Natural killer cell treated with Interleukin-12 subunit alpha and Interleukin-12 subunit beta and Interleukin-15 and Interleukin-18, amount 100 ng/mL, for 72 hours (primary cell): ENCODE measurements at regions not wholly inside any gene's neighbourhood (a gene's known extent, or its start where the extent isn't known, plus 50 kb on each side); places are given as distances from the start of the nearest gene placed in this dataset.
A peak's percentile ranks its signal among the peaks of the same experiment; 100 is the strongest.
"Not testable (repeated sequence)": the region's sequence is repeated elsewhere in the genome, so short reads cannot be mapped to it uniquely, and the experiment has no call there.

Source experiments
- ATAC-seq, 2 donors: fragments of 150-1000 bp; cut with Tn5 transposase in 1 of 2; sonication (Bioruptor Pico), chemical (Tn5 transposase) in 1 of 2; 2 replicates each; pipeline ENCODE4 v1.10.0; 2021
- DNase-seq: peaks from one replicate; pipeline ENCODE4 v3.0.0; 2022; ENCODE audit warnings: low spot score
- H3K27ac Mint-ChIP-seq, 2 donors: 1 replicate in 1 of 2; 2 replicates in 1 of 2; pipeline ENCODE4 v1.8.0; 2022; ENCODE audit warnings: mixed read lengths in 2 of 2, mild to moderate bottlenecking in 1 of 2, moderate library complexity in 1 of 2
- H3K27me3 Mint-ChIP-seq, 2 donors: 1 replicate in 1 of 2; 2 replicates in 1 of 2; pipeline ENCODE4 v1.8.0; 2022; ENCODE audit warnings: mixed read lengths in 2 of 2
- H3K36me3 Mint-ChIP-seq: one replicate; pipeline ENCODE4 v1.8.0; 2022; ENCODE audit warnings: mixed read lengths
- H3K4me1 Mint-ChIP-seq, 2 donors: 1 replicate in 1 of 2; 2 replicates in 1 of 2; pipeline ENCODE4 v1.8.0; 2022; ENCODE audit warnings: low read depth in 2 of 2, mixed read lengths in 2 of 2, mild to moderate bottlenecking in 1 of 2
- H3K4me3 Mint-ChIP-seq: one replicate; pipeline ENCODE4 v1.8.0; 2022; ENCODE audit warnings: mixed read lengths
- H3K9me3 Mint-ChIP-seq: 2 replicates; pipeline ENCODE4 v1.8.0; 2022; ENCODE audit warnings: mixed read lengths

DNA sequence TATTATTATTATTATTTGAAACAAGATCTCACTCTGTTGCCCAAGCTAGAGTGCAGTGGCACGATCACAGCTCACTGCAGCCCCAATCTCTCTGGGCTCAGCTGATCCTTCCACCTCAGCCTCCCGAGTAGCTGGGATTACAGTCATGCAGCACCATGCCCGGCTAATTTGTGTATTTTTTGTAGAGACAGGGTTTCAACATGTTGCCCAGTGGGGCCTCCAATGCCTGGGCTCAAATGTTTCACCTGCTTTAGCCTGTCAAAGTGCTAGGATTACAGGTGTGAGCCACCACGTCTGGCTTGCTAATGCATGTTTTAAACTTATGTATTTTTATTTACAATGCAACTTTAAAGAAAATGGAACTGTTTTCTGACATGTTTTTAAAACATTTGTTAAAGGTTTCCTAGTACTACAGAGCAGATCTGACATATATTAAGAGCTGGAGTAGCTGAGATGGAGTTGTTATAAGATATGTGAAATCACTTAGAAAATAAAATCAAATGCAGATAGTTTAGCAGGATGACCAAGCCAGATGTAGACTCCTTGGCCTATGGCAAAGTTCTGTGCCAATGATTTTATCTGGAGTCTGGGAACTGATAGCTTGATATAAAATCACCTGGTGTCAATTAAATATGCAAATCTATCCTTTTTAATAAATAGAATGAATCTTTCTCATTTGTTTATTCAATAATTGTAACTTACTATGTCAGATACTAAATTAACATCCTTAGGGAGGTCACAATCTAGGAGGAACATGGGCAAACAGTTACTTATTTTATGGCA lies 310.1 kb upstream of the NAALADL2 start:
- H3K4me3 Mint-ChIP-seq, result no peak overlapping the region
- H3K9me3 Mint-ChIP-seq, result peaks cover 3% of the 10 kb centered on the region
- no peaks in the 10 kb centered on the region for H3K27me3 Mint-ChIP-seq

DNA sequence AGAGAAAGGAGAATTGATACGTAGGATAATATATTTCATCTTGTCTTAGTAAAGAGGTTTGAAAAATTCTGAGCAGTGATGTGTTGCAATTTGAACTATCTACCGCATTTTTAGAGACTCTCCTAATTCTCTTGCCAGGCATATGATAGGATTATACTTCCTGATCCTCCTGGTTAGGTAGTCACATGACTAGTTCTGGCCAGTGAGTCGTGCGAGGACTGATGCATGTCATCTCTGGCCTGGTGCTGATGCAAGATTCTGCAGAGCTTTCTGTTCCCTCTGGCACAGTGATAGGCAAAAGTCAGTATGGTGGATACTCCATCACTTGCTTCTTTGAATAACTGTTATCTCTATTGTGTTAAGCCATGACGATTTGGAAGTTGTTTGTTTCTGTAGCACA lies 277.6 kb upstream of the NAALADL2 start:
- Mint-ChIP-seq H3K9me3 (peaks cover 4% of the 10 kb centered on the region), H3K36me3 (no peaks in the 10 kb centered on the region), H3K27ac (no peak overlapping the region), H3K4me1 (no peaks in the 10 kb centered on the region), H3K4me3 (no peak overlapping the region), H3K27me3 (no peaks in the 10 kb centered on the region)
- no peak for DNase-seq
- ATAC-seq, result no peak

More for the DNA sequence above, 310.1 kb upstream of the NAALADL2 start:
- Mint-ChIP-seq H3K27ac (no peak overlapping the region), H3K4me1 (no peaks in the 10 kb centered on the region), H3K36me3 (no peaks in the 10 kb centered on the region)
- DNase-seq, result no peak
- no peak for ATAC-seq

DNA sequence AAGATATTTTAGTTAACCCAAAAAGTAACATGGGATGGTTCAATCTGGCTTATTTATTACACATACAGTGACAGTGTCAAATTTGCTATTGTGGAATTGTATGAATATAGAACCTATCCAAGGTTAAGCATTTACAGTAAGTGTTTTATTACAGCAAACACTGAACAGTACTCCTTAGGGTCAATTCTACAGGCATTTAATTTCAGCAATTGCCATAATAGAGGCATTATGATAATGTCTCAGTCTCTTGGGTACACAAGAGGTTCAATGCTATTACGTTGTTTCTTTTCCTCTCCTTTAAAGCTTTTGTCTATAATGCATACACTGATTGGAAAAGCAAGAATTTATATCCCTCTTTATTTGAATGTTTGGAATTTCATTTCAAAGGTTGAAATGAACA lies 275.7 kb upstream of the NAALADL2 start:
- ATAC-seq (no peak), DNase-seq (no peak)
- Mint-ChIP-seq H3K9me3 (peaks cover 8% of the 10 kb centered on the region), H3K36me3 (no peaks in the 10 kb centered on the region), H3K27me3 (no peaks in the 10 kb centered on the region), H3K4me1 (no peaks in the 10 kb centered on the region), H3K4me3 (no peak overlapping the region), H3K27ac (no peak overlapping the region)

DNA sequence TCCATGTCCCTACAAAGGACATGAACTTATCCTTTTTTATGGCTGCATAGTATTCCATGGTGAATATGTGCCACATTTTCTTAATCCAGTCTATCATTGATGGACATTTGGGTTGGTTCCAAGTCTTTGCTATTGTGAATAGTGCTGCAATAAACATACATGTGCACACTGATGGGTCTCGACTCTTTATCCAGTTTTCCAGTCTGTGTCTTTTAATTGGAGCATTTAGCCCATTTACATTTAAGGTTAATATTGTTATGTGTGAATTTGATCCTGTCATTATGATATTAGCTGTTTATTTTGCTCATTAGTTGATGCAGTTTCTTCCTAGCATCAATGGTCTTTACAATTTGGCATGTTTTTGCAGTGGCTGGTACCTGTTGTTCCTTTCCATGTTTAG lies 272.0 kb upstream of the NAALADL2 start:
- H3K4me3 Mint-ChIP-seq, H3K9me3 Mint-ChIP-seq, ATAC-seq, H3K27me3 Mint-ChIP-seq, H3K36me3 Mint-ChIP-seq, H3K27ac Mint-ChIP-seq, DNase-seq, H3K4me1 Mint-ChIP-seq: not testable (repeated sequence)

DNA sequence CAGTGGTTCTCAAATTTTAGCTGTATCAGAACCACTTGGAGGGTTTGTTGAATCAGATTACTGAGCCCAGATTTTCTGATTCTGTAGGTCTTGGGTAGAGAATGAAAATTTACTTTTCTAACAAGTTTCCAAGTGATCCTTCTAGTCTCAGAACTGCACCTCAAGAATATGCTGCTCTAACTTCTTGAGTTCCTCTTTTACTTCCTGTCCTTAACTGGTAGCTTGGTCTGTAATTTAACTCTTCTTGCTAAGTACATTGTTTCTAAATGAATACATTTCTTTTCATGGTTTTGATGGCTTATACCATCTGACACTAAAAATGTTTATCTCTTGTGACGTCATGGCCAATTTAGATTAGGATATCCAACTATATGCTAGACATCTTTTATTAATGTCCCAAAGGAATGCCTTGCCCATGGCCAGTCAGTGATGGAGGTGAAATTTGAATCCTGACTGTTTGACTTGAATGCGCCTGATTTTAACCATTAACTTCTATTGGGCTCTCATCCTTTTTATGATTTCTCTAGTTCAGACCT lies 262.6 kb upstream of the NAALADL2 start:
- no peaks in the 10 kb centered on the region for H3K36me3 Mint-ChIP-seq
- no peak overlapping the region for H3K4me3 Mint-ChIP-seq
- H3K9me3 Mint-ChIP-seq, result peaks cover 10% of the 10 kb centered on the region
- DNase-seq, result no peak
- no peaks in the 10 kb centered on the region for H3K27me3 Mint-ChIP-seq
- H3K4me1 Mint-ChIP-seq, result no peaks in the 10 kb centered on the region
- ATAC-seq, result no peak
- H3K27ac Mint-ChIP-seq, result no peak overlapping the region

DNA sequence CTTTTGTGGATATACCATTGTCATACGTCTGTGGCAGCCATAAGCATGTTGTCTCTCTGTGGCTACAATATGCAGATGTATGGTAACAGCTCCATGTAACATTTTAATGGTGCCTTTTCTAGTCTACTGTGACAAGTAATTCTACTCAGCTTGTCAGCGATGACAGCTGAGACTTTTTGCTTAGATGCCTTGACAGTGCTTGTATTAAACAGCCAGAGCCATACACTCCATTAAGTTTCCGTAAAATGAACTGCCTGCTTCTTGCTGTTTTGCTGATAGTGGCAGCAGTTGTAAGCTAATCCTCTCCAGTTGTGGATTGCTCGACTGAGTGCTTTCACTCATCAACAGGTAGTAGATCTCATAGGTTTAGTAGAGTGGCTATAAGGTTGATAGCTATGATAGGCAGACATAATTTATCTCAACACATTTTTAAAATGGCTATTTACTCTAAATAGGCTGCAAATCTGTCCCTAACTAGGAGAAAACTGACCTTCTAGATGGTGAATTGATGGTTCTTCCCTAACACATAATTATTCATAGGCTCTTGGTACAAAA lies 260.2 kb upstream of the NAALADL2 start:
- no peak overlapping the region for H3K4me3 Mint-ChIP-seq
- H3K27me3 Mint-ChIP-seq, result no peaks in the 10 kb centered on the region
- DNase-seq (no peak), ATAC-seq (no peak)
- no peak overlapping the region for H3K27ac Mint-ChIP-seq
- peaks cover 7% of the 10 kb centered on the region for H3K9me3 Mint-ChIP-seq
- no peaks in the 10 kb centered on the region for H3K36me3 Mint-ChIP-seq
- H3K4me1 Mint-ChIP-seq, result no peaks in the 10 kb centered on the region

DNA sequence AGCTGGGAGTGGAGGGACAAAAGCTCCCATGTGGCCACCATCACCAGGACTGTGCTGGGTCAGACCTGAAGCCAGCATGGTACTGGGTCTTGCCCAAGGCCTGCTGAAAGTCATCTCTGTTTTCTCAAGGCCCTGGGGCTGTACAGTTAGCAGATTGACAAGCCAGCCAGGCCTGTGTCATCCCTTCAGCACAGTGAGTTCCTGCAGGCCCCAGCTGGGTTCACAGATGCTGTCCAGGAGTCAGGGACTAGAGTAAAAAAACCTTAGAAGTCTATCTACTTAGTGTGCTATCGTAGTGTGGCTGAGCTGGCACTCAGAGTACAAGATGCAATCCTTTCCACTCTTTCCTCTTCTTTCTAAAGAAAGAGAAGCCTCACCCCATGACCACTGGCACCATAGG lies 246.0 kb upstream of the NAALADL2 start:
- no peak for DNase-seq
- Mint-ChIP-seq H3K9me3 (peaks cover 11% of the 10 kb centered on the region), H3K27ac (no peak overlapping the region), H3K4me1 (no peaks in the 10 kb centered on the region), H3K27me3 (no peaks in the 10 kb centered on the region), H3K4me3 (no peak overlapping the region), H3K36me3 (no peaks in the 10 kb centered on the region)
- peak in 1 of 2 donors; percentile 15 for ATAC-seq

DNA sequence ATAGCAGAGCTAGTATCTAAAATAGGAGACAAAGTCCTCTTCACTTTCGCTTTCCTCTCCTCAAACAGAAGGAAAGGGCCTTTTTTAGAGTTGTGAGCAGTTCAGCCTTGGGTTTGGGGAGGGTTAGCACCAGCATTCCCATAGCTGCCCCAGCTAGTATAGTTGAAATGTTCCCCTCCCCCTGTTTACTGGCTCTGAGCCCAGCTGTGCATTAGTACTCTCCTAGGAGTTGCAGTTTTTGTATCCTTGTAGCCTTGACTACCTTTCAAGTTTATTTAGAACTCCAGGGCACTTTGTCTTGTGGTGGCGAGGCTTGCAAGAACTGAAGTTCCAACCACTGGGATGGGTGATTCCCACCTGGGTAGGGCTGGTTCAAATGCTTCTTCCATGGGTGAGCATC lies 245.1 kb upstream of the NAALADL2 start:
- Mint-ChIP-seq H3K27me3 (no peaks in the 10 kb centered on the region), H3K36me3 (no peaks in the 10 kb centered on the region), H3K9me3 (peaks cover 9% of the 10 kb centered on the region), H3K27ac (no peak overlapping the region), H3K4me3 (no peak overlapping the region), H3K4me1 (no peaks in the 10 kb centered on the region)
- DNase-seq, result no peak
- no peak for ATAC-seq

DNA sequence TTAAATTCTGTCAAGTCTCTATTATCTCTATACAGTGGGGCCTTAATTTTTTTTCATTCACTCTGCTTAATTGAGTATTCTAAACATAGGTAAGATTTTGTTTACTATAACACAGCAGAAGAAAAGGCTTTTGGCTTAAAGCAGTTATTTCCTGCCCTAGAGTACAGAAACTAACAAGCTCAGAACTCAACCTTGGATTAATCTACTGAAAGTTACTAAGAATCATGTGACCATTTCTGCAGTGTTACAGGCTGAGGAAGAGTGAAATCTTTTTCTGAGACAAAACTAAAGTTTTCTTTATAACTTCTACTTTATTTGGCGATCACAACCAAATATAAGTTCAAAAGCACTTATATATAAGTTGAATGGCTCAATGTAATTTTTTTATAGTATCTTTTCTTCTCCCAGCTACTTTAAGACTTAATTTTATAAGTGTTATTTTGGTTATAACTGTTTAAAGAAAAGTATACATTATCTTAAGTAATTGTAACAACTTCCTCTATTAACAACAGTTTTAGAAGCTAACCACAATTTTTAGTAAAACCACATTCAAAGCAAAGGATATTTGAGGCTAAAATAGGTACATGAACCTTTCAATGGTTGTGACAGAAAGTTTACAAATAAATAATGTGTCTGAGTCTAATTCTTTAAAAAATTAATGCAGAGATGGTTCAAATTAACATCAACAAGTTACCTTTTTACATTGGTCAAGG lies 240.6 kb upstream of the NAALADL2 start:
- Mint-ChIP-seq H3K27ac (no peak overlapping the region), H3K4me3 (no peak overlapping the region)
- no peak for ATAC-seq

DNA sequence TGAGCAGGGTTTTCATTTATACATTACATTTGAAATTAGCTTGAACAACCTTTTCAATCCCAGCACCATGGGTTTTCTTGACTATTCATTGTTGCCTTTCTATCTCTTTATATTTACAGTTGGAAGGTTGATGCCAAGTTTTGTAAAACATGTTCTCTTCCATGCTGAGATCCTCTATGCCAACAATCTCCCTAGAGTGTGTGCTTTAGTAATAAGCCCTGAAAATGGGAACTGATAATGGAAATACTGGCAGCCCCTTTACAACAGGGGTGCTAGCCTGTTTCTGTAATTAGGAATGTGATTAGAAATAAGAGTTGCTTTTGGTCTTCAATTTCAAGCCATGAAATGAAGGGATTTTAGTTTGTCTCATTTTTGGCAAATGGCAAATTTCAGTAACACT lies 239.9 kb upstream of the NAALADL2 start:
- ATAC-seq, result no peak
- H3K4me3 Mint-ChIP-seq, result no peak overlapping the region

More for the DNA sequence above, 240.6 kb upstream of the NAALADL2 start:
- peaks cover 0 to 3% of the 10 kb centered on the region in 2 donors for H3K4me1 Mint-ChIP-seq
- no peak for DNase-seq
- no peaks in the 10 kb centered on the region for H3K9me3 Mint-ChIP-seq
- H3K27me3 Mint-ChIP-seq, result no peaks in the 10 kb centered on the region
- H3K36me3 Mint-ChIP-seq, result no peaks in the 10 kb centered on the region

DNA sequence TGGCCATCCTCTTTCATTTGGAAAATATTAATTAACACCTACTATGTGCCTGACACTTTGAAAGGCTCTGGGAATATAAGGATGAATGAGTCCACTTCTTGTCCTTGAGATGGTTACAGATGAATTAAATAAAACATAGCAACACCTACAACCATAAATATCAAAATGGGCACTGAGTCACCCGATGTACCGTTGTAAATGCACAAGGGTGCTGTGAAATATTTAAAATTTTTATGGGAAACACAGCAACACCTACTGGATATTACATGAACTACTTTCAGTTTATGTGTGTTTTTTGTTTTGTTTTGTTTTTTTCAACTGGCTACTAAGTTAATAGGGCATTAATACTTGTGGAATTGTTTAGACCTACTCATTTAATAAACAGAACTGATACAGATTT lies 239.0 kb upstream of the NAALADL2 start:
- Mint-ChIP-seq H3K27ac (no peak overlapping the region), H3K36me3 (no peaks in the 10 kb centered on the region), H3K27me3 (no peaks in the 10 kb centered on the region), H3K9me3 (no peaks in the 10 kb centered on the region), H3K4me1 (peaks cover 0 to 3% of the 10 kb centered on the region in 2 donors), H3K4me3 (no peak overlapping the region)
- no peak for DNase-seq
- ATAC-seq, result no peak

More for the DNA sequence above, 239.9 kb upstream of the NAALADL2 start:
- H3K27me3 Mint-ChIP-seq, result no peaks in the 10 kb centered on the region
- no peak for DNase-seq
- no peak overlapping the region for H3K27ac Mint-ChIP-seq
- H3K36me3 Mint-ChIP-seq, result no peaks in the 10 kb centered on the region
- H3K9me3 Mint-ChIP-seq, result no peaks in the 10 kb centered on the region
- H3K4me1 Mint-ChIP-seq, result peaks cover 0 to 3% of the 10 kb centered on the region in 2 donors

DNA sequence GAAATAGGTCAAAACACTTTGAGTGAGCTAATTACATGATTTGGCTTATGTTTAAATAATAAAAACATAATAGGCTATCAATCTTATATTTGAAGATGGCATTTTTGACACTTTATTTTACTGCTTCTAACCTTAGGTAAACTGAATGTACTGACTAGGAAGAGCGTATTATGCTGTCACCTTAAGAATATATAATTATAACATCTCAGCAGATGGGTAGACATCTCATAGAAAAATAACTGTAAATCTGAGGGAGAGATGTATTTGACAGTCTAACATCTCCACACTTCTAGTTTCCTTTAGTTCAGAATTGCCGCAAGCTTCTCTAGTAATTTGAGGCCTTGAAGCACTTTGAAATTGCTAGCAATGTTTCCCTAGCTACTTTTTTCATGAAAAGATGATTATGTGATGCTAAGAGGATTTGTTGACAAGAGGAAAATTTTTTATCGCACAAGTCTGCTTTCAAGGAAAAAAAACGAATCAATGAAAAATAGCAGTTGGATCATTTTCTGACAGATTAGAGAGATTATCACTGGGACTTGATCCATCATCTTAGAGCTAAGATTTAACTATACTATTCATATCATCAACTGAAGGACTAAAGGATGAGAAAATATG lies 238.2 kb upstream of the NAALADL2 start:
- H3K4me1 Mint-ChIP-seq, result peaks cover 0 to 3% of the 10 kb centered on the region in 2 donors
- ATAC-seq (no peak), DNase-seq (no peak)
- H3K27me3 Mint-ChIP-seq, result no peaks in the 10 kb centered on the region
- H3K4me3 Mint-ChIP-seq, result no peak overlapping the region
- no peak overlapping the region for H3K27ac Mint-ChIP-seq
- no peaks in the 10 kb centered on the region for H3K36me3 Mint-ChIP-seq
- H3K9me3 Mint-ChIP-seq, result no peaks in the 10 kb centered on the region

DNA sequence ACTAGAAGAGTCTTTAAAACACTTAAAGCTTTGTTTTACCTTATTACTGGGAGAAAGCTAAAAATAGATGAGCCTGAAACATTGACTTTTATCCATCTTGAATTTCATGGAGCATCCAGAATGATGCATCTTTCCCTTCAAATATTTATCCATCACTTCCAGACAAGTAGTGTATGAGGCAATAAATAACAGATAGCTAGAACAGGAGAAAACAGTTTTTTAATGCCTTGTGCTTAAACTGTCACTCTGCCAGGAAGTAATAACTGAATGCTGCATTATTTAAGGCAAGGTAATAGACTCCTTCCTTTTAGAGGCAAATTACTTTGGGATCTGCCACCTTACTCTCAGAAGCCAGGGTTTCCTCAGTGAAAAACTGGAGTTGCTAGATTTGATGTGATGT lies 225.8 kb upstream of the NAALADL2 start:
- Mint-ChIP-seq H3K27ac (no peak overlapping the region), H3K36me3 (no peaks in the 10 kb centered on the region), H3K9me3 (no peaks in the 10 kb centered on the region), H3K27me3 (no peaks in the 10 kb centered on the region), H3K4me3 (no peak overlapping the region), H3K4me1 (no peaks in the 10 kb centered on the region)
- ATAC-seq (no peak), DNase-seq (no peak)

DNA sequence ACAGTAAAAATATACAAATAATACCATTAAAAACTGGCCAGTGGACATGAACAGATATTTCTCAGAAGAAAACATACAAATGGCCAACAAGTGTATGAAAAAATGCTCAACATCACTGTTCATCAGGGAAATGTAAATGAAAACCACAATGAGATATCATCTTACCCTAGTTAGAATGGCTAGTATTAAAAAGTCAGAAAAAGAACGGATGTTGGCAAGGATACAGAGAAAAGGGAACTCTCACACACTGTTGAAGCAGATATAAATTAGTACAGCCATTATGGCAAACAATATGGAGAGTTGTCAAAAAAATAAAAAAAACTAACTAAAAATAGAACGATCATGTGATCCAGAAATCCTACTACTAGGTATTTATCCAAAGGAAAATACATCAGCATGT lies 222.7 kb upstream of the NAALADL2 start:
- ATAC-seq (no peak), DNase-seq (no peak)
- H3K4me1 Mint-ChIP-seq, result no peaks in the 10 kb centered on the region
- no peaks in the 10 kb centered on the region for H3K36me3 Mint-ChIP-seq
- no peak overlapping the region for H3K4me3 Mint-ChIP-seq
- H3K27me3 Mint-ChIP-seq, result no peaks in the 10 kb centered on the region
- no peak overlapping the region for H3K27ac Mint-ChIP-seq
- H3K9me3 Mint-ChIP-seq, result no peaks in the 10 kb centered on the region
